ENCODE measurements at regions not wholly inside any gene's neighbourhood (a gene's known extent, or its start where the extent isn't known, plus 50 kb on each side); places are given as distances from the start of the nearest gene placed in this dataset.

DNA sequence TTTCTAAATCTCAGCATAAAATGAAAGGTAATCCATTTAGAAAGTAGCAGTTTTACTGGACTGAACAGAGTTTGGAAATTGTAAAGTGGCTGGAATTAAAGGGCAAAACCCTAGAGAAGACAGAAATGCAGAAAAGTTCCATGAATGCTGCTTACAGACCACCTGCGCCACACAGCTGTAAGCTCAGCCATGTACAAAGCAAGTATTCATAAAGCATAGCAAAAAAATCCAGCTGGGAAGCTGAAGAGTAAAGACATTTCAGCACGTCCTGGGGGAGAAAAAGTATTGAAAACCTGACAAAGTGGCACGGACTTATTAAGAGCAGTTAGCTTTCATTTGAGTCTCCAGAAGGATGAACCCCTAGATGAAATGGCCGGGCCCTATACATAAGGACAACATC lies 220.1 kb upstream of the CNTN5 start:
- no peak for TF ChIP-seq EP300 (IDR thresholded peaks at IDR 0.05; ENCODE audit: borderline replicate concordance in 1 of 2, low read depth in 1 of 2, low read length in 1 of 2)
- TF ChIP-seq SMC3 (IDR thresholded peaks at IDR 0.05; ENCODE audit: low read depth, low read length), result no peak
- TF ChIP-seq, protein P1, sequence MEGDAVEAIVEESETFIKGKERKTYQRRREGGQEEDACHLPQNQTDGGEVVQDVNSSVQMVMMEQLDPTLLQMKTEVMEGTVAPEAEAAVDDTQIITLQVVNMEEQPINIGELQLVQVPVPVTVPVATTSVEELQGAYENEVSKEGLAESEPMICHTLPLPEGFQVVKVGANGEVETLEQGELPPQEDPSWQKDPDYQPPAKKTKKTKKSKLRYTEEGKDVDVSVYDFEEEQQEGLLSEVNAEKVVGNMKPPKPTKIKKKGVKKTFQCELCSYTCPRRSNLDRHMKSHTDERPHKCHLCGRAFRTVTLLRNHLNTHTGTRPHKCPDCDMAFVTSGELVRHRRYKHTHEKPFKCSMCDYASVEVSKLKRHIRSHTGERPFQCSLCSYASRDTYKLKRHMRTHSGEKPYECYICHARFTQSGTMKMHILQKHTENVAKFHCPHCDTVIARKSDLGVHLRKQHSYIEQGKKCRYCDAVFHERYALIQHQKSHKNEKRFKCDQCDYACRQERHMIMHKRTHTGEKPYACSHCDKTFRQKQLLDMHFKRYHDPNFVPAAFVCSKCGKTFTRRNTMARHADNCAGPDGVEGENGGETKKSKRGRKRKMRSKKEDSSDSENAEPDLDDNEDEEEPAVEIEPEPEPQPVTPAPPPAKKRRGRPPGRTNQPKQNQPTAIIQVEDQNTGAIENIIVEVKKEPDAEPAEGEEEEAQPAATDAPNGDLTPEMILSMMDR (IDR thresholded peaks at IDR 0.05), result no peak
- no peak for TF ChIP-seq RAD21 (IDR thresholded peaks at IDR 0.05; ENCODE audit: low read length)
- TF ChIP-seq FOSL2 (IDR thresholded peaks at IDR 0.05; ENCODE audit: borderline replicate concordance, low read depth), result no peak
- no peak for TF ChIP-seq ELF1 (IDR thresholded peaks at IDR 0.05)
- TF ChIP-seq POLR2AphosphoS5 (IDR thresholded peaks at IDR 0.05; ENCODE audit: low read depth, low read length), result no peak
- TF ChIP-seq, protein P2, sequence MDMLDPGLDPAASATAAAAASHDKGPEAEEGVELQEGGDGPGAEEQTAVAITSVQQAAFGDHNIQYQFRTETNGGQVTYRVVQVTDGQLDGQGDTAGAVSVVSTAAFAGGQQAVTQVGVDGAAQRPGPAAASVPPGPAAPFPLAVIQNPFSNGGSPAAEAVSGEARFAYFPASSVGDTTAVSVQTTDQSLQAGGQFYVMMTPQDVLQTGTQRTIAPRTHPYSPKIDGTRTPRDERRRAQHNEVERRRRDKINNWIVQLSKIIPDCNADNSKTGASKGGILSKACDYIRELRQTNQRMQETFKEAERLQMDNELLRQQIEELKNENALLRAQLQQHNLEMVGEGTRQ (IDR thresholded peaks at IDR 0.05; ENCODE audit: borderline replicate concordance, low read depth, low read length), result no peak

Measured in SK-N-SH (cell line).